PC-9 (cell line): ENCODE measurements at regions not wholly inside any gene's neighbourhood (a gene's known extent, or its start where the extent isn't known, plus 50 kb on each side); places are given as distances from the start of the nearest gene placed in this dataset.

ENCODE experiments used
- CTCF ChIP-seq: fragments of 200-600 bp; sonication (generic); conservative IDR thresholded peaks from 2 replicates; pipeline ENCODE4 v1.6.1; 2017; ENCODE audit warnings: mixed run types, antibody characterized with exemption, mild to moderate bottlenecking, moderate library complexity
- EZH2 ChIP-seq: fragments of 200-600 bp; sonication (generic); IDR thresholded peaks from 2 replicates; pipeline ENCODE4 v1.8.0; 2017; ENCODE audit warnings: antibody characterized with exemption, low read depth

GRCh38 chr11:29755474-29755873, 261.4 kb downstream of the KCNA4 start:
- TF ChIP-seq CTCF (no peak), EZH2 (no peak)
